ENCODE measurements at regions not wholly inside any gene's neighbourhood (a gene's known extent, or its start where the extent isn't known, plus 50 kb on each side); places are given as distances from the start of the nearest gene placed in this dataset.

GRCh38 chr15:60264088-60264487, 133.7 kb downstream of the ANXA2 start:
- TF ChIP-seq CEBPB (IDR thresholded peaks at IDR 0.05) (no peak), POLR2A (IDR thresholded peaks at IDR 0.05; ENCODE audit: low read length) (no peak), ESRRA (IDR thresholded peaks at IDR 0.05; ENCODE audit: borderline replicate concordance, low read length) (no peak)

All from A549 (cell line).